IMR-90 (cell line): ENCODE measurements at regions not wholly inside any gene's neighbourhood (a gene's known extent, or its start where the extent isn't known, plus 50 kb on each side); places are given as distances from the start of the nearest gene placed in this dataset.

Experiments
- BHLHE40 ChIP-seq: fragments of 150-350 bp; IDR thresholded peaks from 2 replicates; pipeline ENCODE4 v1.6.1; 2016; ENCODE audit warnings: mild to moderate bottlenecking, low read depth, low read length
- CTCF ChIP-seq: conservative IDR thresholded peaks from 2 replicates; pipeline ENCODE4 v1.5.1; 2012; ENCODE audit warnings: mild to moderate bottlenecking, low read depth, low read length, improper control_type of control experiment
- ELK1 ChIP-seq: fragments of 150-350 bp; IDR thresholded peaks from 2 replicates; pipeline ENCODE4 v1.6.1; 2016; ENCODE audit warnings: low read depth, mild to moderate bottlenecking, low read length, moderate library complexity, borderline replicate concordance
- FOS ChIP-seq: fragments of 150-350 bp; IDR thresholded peaks from 2 replicates; pipeline ENCODE4 v1.6.1; 2016; ENCODE audit warnings: low read depth, low read length
- MAFK ChIP-seq: IDR thresholded peaks from 2 replicates; pipeline ENCODE4 v1.6.1; 2012; ENCODE audit warnings: low read depth, low read length, improper control_type of control experiment
- MAZ ChIP-seq: IDR thresholded peaks from 2 replicates; pipeline ENCODE4 v1.6.1; 2012; ENCODE audit warnings: low read depth, mild to moderate bottlenecking, low read length, improper control_type of control experiment, moderate library complexity, borderline replicate concordance
- POLR2A ChIP-seq: IDR thresholded peaks from 2 replicates; pipeline ENCODE4 v1.6.1; 2012; ENCODE audit warnings: mild to moderate bottlenecking, low read depth, low read length
- RAD21 ChIP-seq: IDR thresholded peaks from 2 replicates; pipeline ENCODE4 v1.6.1; 2012; ENCODE audit warnings: low read length, improper control_type of control experiment
- RCOR1 ChIP-seq: IDR thresholded peaks from 2 replicates; pipeline ENCODE4 v1.6.1; 2012; ENCODE audit warnings: mild to moderate bottlenecking, low read length, improper control_type of control experiment; ENCODE audit not compliant: insufficient replicate concordance
- SMC3 ChIP-seq: fragments of 150-350 bp; IDR thresholded peaks from 2 replicates; pipeline ENCODE4 v1.6.1; 2016; ENCODE audit warnings: low read depth, mild to moderate bottlenecking, antibody characterized with exemption, low read length, moderate library complexity
- USF2 ChIP-seq: fragments of 150-350 bp; IDR thresholded peaks from 2 replicates; pipeline ENCODE4 v1.6.1; 2017; ENCODE audit warnings: mild to moderate bottlenecking, antibody characterized with exemption, low read length, low read depth

- TF ChIP-seq POLR2A (no peak), ELK1 (no peak), RAD21 (no peak), CTCF (no peak), RCOR1 (no peak), SMC3 (no peak), FOS (no peak), USF2 (no peak), BHLHE40 (no peak), MAFK (no peak), MAZ (no peak)
These were observed 234.9 kb downstream of the NPHP4 start for GRCh38 chr1:5757187-5757805.
